Fibroblast of peridontal ligament (primary cell): ENCODE measurements at regions not wholly inside any gene's neighbourhood (a gene's known extent, or its start where the extent isn't known, plus 50 kb on each side); places are given as distances from the start of the nearest gene placed in this dataset.
"Not testable (repeated sequence)": the region's sequence is repeated elsewhere in the genome, so short reads cannot be mapped to it uniquely, and the experiment has no call there.

Experiments
- DNase-seq: peaks from one replicate; pipeline ENCODE4 v3.0.0-alpha.2; 2010; ENCODE audit errors: extremely low read depth

- DNase-seq = no peak
Observed at GRCh38 chr3:25895443-25895842, 105.6 kb downstream of the OXSM start.

- DNase-seq = no peak
Observed at GRCh38 chr3:25897019-25897418, 107.1 kb downstream of the OXSM start.

- DNase-seq = no peak
Observed at GRCh38 chr3:25899352-25900101, 109.6 kb downstream of the OXSM start.

GRCh38 chr3:25900161-25900560, 110.3 kb downstream of the OXSM start:
- no peak for DNase-seq

- no peak for DNase-seq
Observed at GRCh38 chr3:25901796-25902195, 111.9 kb downstream of the OXSM start.

- DNase-seq = no peak
Observed at GRCh38 chr3:25902586-25902985, 112.7 kb downstream of the OXSM start.

GRCh38 chr3:25903371-25904129, 113.7 kb downstream of the OXSM start:
- DNase-seq = no peak

GRCh38 chr3:25904206-25904605, 114.3 kb downstream of the OXSM start:
- no peak for DNase-seq

GRCh38 chr3:25906132-25906906, 116.4 kb downstream of the OXSM start:
- no peak for DNase-seq

- DNase-seq = no peak
Observed at GRCh38 chr3:25907081-25907480, 117.2 kb downstream of the OXSM start.

GRCh38 chr3:25910105-25910504, 120.2 kb downstream of the OXSM start:
- no peak for DNase-seq

GRCh38 chr3:25910997-25911396, 121.1 kb downstream of the OXSM start:
- no peak for DNase-seq

- DNase-seq = no peak
Observed at GRCh38 chr3:25911525-25912295, 121.8 kb downstream of the OXSM start.

- DNase-seq = no peak
Observed at GRCh38 chr3:25913179-25913578, 123.3 kb downstream of the OXSM start.

- DNase-seq = no peak
Observed at GRCh38 chr3:25915673-25916072, 125.8 kb downstream of the OXSM start.

GRCh38 chr3:25916321-25916720, 126.4 kb downstream of the OXSM start:
- no peak for DNase-seq

- not testable (repeated sequence) for DNase-seq
Observed at GRCh38 chr3:25931967-25932366, 142.1 kb downstream of the OXSM start.

GRCh38 chr3:25938566-25939325, 148.9 kb downstream of the OXSM start:
- DNase-seq = no peak

- DNase-seq = no peak
Observed at GRCh38 chr3:25940935-25941334, 151.0 kb downstream of the OXSM start.

GRCh38 chr3:25944329-25944728, 154.4 kb downstream of the OXSM start:
- DNase-seq = no peak

GRCh38 chr3:25945366-25945765, 155.5 kb downstream of the OXSM start:
- DNase-seq = no peak
